ENCODE measurements at regions not wholly inside any gene's neighbourhood (a gene's known extent, or its start where the extent isn't known, plus 50 kb on each side); places are given as distances from the start of the nearest gene placed in this dataset.

DNA sequence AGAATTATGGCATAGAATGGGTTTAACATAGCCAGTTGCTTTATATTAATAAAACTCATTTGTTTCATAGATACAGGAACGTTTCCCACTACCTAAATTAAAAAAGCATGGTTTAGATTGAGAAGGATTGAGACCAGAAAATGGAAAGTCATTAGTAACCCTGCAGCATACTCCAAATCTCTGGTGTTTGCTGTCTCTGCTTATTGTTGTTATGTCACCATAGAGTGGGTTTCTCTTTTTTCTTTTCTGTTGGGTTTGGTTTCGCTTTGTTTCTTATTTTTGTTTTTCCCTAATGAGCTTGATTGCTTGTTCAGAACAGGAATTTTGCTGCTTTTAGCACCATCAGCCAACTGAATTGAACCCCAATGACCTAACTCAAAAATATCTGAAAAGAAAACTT lies 1034.8 kb downstream of the MAT2B start:
- no peak for DNase-seq

DNA sequence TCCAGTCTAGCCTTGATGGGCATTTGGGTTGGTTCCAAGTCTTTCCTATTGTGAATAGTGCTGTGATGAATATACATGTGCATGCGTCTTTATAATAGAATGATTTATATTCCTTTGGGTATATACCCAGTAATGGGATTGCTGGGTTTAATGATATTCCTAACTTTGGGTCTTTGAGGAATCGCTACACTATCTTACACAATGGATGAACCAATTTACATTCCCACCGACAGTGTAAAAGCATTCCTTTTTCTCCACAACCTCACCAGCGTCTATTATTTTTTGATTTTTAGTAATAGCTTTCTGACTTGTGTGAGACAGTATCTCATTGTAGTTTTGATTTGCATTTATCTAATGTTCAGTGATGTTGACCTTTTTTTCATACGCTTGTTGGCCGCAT lies 1040.1 kb downstream of the MAT2B start:
- no peak for DNase-seq

DNA sequence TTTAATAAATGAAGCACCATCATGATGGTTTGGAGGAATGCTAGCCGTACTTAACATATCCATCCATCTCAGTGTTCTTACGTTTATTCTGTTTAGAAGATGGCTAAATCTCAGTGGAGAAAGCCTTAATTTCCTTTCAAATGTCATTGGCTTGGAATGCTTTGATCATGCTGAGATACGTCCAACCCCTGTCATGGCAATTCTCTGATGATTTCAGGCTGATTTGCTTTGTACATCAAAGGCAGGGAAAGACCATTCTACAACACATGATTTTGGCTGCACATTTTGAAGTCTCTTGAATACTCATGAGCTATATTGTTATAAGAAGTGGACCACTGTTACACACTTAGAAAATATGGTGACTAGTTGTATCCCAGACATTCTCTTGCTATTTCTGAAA lies 1048.4 kb downstream of the MAT2B start:
- DNase-seq, result no peak

DNA sequence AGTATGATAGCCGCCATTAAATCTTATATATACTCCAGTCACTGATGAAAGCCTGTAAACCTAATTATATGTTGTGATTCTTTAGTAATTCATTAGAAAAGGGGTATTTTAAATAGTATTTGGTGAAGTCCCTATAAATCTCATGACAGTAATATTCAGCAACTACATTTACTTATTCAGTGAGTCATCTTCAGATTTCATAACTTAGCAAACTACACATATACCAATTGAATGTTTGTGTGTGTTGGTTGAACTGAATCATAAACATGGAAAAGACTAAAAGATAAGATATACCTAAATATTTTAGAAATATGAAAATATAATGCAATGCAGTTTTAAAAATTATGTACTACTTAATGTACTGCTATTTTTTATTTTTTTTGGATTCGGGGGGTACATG lies 1050.4 kb downstream of the MAT2B start:
- no peak for DNase-seq

DNA sequence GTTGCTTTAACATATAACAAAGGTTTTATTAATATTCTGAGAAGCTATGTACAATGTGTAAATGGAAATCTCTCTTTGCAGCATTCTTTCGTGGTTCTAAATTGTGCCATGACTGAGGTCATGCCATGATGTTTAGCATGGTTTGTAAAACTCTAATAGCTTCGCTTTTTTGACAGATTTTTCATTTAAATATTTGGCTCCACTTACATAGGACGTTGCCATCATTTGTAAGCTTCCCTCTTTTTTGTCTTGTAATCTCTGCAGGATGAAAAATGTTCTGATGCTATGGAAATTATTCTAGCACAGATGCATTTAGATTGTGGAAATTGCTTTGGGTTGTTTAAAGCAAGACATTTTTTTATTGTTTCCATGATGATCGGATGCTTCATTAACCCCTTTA lies 1054.8 kb downstream of the MAT2B start:
- DNase-seq, result no peak

GRCh38 chr5:164561933-164562872 lies 1056.8 kb downstream of the MAT2B start:
- no peak for DNase-seq

DNA sequence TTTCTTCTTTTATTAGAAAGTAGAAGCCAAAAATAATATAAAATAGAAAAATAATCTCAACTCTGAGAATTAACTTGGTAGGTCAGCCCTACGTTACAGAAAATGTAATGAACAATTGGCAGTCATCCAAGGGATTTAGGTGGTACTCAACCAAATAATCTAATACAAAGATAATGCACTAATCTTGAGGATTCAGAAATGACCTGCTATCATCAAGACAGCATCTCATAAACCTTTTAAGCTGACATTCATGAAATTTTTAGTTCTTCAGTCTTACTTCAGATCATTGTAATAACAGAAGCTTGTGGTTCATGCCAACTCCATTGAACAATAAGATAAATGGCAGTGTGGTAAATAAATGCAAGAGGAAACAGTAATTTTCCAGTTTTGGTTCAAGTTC lies 1058.0 kb downstream of the MAT2B start:
- no peak for DNase-seq

DNA sequence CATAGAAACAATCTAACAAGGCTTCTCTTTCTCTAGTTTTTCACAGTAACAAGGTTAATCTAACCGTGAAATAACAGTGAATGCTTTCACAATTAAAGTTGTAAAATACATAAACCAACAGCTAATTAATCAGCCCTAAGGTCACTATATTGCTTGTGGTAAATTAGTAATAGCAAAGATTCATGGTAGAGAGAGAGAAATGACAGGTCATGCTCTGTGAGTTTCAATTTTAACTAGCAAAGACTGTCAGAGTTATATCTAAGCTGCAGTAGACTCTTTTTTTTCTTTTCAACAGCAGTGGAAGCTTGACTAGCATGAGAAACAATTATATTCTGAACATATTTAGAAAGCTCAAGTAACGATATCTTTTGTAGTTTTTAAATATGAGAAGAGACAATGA lies 1068.0 kb downstream of the MAT2B start:
- DNase-seq, result no peak

DNA sequence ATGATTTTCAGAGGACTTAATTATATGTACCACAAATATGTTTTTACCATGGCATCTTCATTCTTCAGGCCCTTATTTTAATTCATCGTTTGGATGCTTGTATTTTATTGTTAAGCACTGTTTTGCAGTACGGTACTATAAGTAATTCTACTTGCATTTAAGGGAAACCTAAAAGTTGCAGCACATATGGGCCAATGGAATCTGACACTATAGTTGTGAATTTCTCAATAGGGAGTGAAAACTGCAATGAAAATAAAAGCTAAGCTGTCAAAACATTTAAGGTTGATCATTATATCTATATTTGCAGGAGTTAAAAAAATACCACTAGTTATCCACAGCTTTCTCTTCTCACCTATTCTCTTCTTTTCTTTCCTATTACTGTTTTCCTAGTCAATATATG lies 1071.8 kb downstream of the MAT2B start:
- DNase-seq, result no peak

DNA sequence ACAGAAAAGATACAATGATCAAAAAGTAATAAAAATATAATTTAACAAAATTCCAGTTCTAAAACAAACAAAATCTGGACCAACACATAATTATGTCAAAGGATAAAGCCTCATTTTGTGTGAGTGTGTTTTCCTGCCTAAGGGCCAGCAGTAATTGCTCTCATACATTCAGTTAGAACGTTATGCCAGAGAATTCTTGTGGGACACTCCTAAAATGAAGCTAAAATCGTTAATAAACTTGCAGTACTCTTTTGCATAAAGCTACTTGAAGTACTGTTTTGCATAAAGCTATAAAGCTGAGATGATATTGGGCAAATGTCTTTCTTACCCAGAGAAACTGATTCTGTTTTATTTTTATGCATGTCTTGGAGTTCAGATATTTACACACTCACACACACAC lies 1072.3 kb downstream of the MAT2B start:
- no peak for DNase-seq

DNA sequence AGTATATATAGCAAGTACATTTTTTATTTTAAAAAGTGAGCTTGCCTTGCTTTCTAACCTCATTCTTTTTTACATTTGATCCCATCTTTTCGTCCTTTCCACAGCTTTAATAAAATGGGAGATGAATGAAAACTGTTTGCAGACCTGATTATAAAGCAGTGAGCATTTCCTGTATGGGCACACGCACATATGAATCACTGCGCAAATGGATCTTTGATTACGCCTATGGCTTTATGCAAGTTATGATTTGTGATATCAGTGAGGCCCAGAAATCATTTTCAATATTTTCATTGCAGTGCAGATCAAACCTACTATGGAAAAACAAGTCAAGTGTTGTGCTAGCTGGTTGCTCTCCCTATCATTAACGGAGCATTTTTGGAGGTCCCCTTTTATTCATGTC lies 1073.0 kb downstream of the MAT2B start:
- DNase-seq, result no peak

DNA sequence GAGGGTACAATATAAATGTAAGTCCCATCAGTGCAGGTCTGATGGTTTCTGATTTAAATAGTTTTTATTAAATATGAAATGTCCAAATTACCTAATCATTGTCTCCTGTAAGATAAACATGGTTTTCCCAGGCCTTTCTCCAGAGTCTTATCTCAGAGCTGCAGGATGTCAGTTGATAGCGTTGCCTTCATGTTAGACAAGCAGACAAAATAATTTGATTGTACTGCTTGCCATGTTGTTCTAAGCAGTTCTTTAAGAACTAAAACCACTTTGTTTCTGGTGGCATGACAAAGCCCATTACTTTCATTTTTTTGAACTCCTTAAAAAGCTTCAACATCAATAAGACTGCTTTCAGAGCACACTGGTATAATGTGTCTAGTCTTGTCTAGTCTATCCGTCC lies 1073.5 kb downstream of the MAT2B start:
- no peak for DNase-seq

DNA sequence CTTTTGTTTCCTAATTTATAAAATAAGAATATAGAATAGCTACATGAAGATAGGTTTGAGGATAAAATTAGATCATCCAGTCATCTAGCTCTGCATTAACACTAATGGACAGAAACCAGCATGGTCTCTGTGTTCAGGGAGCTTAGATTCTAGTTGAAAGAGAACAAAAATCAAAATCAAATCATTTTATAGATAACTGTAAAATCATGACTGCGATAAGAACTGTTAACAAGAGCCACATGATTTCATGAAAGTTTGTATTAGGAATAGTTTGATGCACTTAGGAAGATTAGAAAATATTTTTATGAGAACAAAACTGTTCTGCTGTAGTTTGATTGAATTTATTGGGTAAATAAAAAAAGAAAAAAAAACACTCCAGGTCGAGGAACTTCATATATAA lies 1074.7 kb downstream of the MAT2B start:
- DNase-seq, result no peak

GRCh38 chr5:164581889-164582288 lies 1076.5 kb downstream of the MAT2B start:
- DNase-seq, result no peak

DNA sequence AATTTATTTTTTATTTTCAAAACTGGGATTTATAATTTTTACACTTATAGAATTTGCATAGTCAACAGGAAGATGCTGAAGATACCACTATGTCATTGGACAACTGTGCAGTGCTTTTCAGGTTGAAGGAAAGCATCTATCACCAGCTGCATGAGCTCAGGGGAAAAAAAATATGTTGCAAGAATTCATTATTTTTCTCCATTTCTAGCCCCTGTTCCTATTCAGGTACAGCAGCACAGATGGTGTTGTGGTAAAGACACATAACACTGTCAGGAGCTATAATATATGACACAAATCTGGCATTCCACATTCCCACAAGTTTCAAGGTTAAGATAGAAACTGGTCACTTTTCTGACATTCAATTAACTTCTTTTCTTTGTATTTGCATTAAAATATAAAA lies 1088.6 kb downstream of the MAT2B start:
- DNase-seq, result no peak

DNA sequence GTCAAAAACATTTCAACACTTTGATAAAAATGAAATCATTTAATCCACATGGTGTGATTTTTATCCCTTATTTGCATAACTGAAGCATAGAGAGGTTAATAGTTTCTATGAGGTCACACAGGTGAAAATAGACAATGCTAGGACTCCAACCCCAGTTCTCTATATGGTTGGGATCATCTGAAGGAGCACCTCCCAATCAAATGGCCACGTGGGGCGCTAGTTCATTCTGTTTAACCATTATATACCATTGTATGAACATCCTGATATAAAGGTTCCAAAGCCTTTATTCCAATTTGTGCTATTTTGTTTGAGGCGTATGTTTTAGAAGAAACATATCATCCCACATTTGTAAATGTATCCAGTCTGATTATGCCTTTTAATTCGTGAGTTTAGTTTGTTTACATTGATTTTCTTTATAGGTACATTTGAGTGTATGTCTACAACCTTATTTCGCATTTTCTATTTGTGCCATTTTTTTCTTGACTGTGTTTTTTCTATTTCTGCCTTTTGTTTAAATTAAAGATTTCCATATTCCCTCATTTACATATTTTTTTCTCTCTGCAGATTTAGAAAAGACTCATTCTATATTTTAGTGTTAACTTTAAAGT lies 1092.0 kb downstream of the MAT2B start:
- DNase-seq, result no peak

GRCh38 chr5:164600274-164600673 lies 1094.9 kb downstream of the MAT2B start:
- no peak for DNase-seq

DNA sequence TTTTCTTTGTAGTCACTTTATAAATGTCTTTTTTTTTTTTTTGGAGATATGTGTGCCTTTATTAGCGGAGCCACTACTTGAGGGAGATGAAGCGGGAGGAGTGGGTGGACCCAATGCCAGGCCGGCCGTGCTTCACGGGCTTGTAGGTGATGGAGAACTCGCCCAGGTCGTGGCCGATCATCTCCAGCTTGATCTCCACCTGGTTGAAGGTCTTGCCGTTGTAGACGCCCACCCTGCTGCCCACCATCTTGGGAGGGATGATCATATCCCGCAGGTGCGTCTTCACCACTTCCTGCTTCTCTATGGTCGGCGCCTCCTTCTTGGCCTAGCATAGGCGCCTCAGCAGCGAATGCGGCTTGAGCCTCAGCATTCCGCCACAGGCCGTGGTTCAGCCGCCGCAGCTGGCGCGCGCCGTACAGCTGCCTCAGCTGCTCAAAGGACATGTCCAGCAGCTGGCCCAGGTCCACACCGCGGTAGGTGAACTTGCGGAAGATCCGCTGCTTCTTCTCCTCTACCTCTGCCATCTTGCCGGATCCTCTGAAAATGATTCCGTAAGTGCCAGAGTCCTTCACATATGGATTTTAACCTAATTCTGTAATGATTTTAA lies 1095.6 kb downstream of the MAT2B start:
- no peak for DNase-seq

DNA sequence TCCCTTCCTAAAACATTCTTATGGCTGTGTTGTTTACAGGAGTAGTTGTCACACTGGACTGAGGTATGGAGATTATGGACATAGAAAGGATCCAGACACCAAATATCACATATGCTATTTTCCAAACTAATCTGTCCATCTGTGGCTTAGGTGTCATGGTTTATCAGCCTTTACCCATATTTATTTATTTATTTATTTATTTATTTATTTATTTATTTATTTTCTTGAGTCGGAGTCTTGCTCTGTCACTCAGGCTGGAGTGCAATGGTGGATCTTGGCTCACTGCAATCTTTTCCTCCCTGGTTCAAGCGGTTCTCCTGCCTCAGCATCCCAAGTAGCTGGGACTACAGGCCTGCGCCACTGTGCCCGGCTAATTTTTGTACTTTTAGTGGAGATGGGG lies 1103.1 kb downstream of the MAT2B start:
- DNase-seq, result no peak

DNA sequence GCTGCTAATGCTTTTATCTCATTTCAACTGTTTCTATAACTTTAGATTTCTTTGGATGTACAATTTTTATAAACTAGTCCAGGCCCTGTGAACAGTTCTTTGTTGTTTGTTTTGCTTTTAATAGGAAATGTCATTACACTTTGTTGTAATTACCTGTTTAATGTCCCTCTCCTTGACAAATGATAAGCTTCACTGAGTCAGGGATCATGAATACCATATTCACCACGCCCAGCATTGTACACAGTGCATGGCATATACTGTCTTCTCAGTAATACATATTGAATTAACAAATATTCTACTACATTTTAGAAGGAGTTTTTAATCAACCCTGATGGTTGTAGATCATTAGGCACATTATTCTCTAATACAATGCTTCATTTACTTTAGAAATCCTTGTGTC lies 1105.0 kb downstream of the MAT2B start:
- DNase-seq, result no peak

GRCh38 chr5:164614707-164615106 lies 1109.3 kb downstream of the MAT2B start:
- no peak for DNase-seq

DNA sequence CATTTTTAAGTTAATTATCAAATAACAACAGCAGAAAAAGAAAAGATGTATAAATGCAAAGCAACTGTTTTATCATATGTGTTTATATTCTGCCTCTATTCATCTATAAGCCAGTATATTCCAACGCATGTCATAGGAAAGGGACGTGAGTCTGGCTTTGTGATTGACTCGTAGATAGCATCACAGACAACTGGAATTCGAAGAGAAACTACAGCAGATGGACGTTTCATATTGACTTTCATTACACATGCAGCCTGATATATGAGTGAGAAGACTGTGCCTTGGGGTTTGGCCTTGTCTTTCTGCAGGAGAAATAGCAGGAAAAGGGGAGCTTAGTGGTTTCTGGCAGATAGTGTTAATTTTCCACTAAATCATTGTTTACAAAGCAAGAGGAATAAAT lies 1111.9 kb downstream of the MAT2B start:
- no peak for DNase-seq

GRCh38 chr5:164627021-164627420 lies 1121.6 kb downstream of the MAT2B start:
- DNase-seq, result no peak

DNA sequence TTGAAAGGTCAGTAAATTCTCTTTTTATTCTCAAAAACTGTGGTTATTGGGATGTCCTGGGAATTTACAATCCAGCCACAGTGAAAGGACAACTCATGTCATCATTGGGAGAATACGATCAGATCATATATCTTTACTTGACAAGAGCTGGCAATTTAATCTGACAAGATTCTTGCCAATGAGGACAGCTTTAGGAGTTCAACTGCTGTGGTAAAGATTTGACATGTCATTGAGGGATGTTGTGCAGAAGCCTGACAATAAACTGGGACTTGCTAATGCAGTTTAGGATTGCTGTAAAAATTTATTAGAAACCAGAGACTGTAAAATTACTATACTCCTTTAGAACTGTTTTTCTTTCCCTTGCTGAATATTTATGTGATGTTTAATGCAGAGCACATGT lies 1131.0 kb downstream of the MAT2B start:
- no peak for DNase-seq

All from dermis blood vessel endothelial cell (primary cell).